HG03139 (cell line): ENCODE measurements at regions not wholly inside any gene's neighbourhood (a gene's known extent, or its start where the extent isn't known, plus 50 kb on each side); places are given as distances from the start of the nearest gene placed in this dataset.

Source experiments
- ATAC-seq: cut with Tn5 transposase; IDR thresholded peaks from one replicate; pipeline ENCODE4 v1.9.1; 2021; ENCODE audit not compliant: unreplicated experiment

- peak; percentile 94 for ATAC-seq
Observed at GRCh38 chrX:65034668-65035445, 58.6 kb upstream of the ZC4H2 start, which contains the start of gene ZC3H12B. Gene ZC3H12B, plus strand, starts transcription at chrX:65034826.

- ATAC-seq = no peak
Observed at GRCh38 chrX:65034292-65034667, 58.0 kb upstream of the ZC4H2 start.
